HTR-8/SVneo (cell line): ENCODE measurements at regions not wholly inside any gene's neighbourhood (a gene's known extent, or its start where the extent isn't known, plus 50 kb on each side); places are given as distances from the start of the nearest gene placed in this dataset.
"Not testable (repeated sequence)": the region's sequence is repeated elsewhere in the genome, so short reads cannot be mapped to it uniquely, and the experiment has no call there.

Experiments used
- DNase-seq: peaks from one replicate; pipeline ENCODE4 v3.0.0; 2011; ENCODE audit warnings: low spot score, mixed read lengths; ENCODE audit not compliant: insufficient read length
- FAIRE-seq: peaks from 2 replicates; lab custom pipeline; 2011; peaks lifted over from hg19 to GRCh38; lab: Jason Lieb, UNC

- no peak for FAIRE-seq
- DNase-seq, result no peak
Measured at GRCh38 chr2:236816197-236817170, 246.9 kb downstream of the ACKR3 start.

GRCh38 chr2:236818281-236819045 lies 248.8 kb downstream of the ACKR3 start:
- FAIRE-seq (no peak), DNase-seq (no peak)

GRCh38 chr2:236819275-236820002 lies 249.8 kb downstream of the ACKR3 start:
- no peak for DNase-seq
- no peak for FAIRE-seq

- no peak for FAIRE-seq
- DNase-seq, result no peak
Measured at GRCh38 chr2:236820763-236821344, 251.2 kb downstream of the ACKR3 start.

- DNase-seq (no peak), FAIRE-seq (no peak)
Measured at GRCh38 chr2:236823041-236823629, 253.5 kb downstream of the ACKR3 start.

- FAIRE-seq, result no peak
- DNase-seq, result no peak
Measured at GRCh38 chr2:236823963-236824362, 254.3 kb downstream of the ACKR3 start.

- DNase-seq (no peak), FAIRE-seq (no peak)
Measured at GRCh38 chr2:236824836-236825235, 255.2 kb downstream of the ACKR3 start.

- FAIRE-seq (no peak), DNase-seq (no peak)
Measured at GRCh38 chr2:236825989-236826510, 256.4 kb downstream of the ACKR3 start.

GRCh38 chr2:236826606-236827156 lies 257.1 kb downstream of the ACKR3 start:
- DNase-seq (no peak), FAIRE-seq (no peak)

- FAIRE-seq (no peak), DNase-seq (no peak)
Measured at GRCh38 chr2:236827997-236828396, 257.7 kb upstream of the COPS8 start.

- FAIRE-seq (no peak), DNase-seq (no peak)
Measured at GRCh38 chr2:236828820-236829219, 256.9 kb upstream of the COPS8 start.

GRCh38 chr2:236830926-236831325 lies 254.8 kb upstream of the COPS8 start:
- FAIRE-seq, result no peak
- no peak for DNase-seq

- no peak for FAIRE-seq
- no peak for DNase-seq
Measured at GRCh38 chr2:236831698-236832097, 254.0 kb upstream of the COPS8 start.

GRCh38 chr2:236833501-236834073 lies 252.1 kb upstream of the COPS8 start:
- no peak for FAIRE-seq
- no peak for DNase-seq

- DNase-seq (no peak), FAIRE-seq (no peak)
Measured at GRCh38 chr2:236834284-236834683, 251.4 kb upstream of the COPS8 start.

- FAIRE-seq (no peak), DNase-seq (no peak)
Measured at GRCh38 chr2:236835307-236836024, 250.2 kb upstream of the COPS8 start.

GRCh38 chr2:236836028-236836427 lies 249.7 kb upstream of the COPS8 start:
- FAIRE-seq, DNase-seq: not testable (repeated sequence)

GRCh38 chr2:236840215-236840614 lies 245.5 kb upstream of the COPS8 start:
- FAIRE-seq (no peak), DNase-seq (no peak)
